KMS-11 (cell line): ENCODE measurements at regions not wholly inside any gene's neighbourhood (a gene's known extent, or its start where the extent isn't known, plus 50 kb on each side); places are given as distances from the start of the nearest gene placed in this dataset.

Experiments used
- H2AFZ ChIP-seq: fragments of 200-600 bp; sonication (generic); 2 replicates; pipeline ENCODE4 v1.6.1; 2016; ENCODE audit warnings: antibody characterized with exemption, mixed run types, low read depth
- H3K27ac ChIP-seq: fragments of 200-600 bp; sonication (generic); 2 replicates; pipeline ENCODE4 v1.6.1; 2016; ENCODE audit warnings: mild to moderate bottlenecking, mixed run types
- H3K27me3 ChIP-seq: fragments of 200-600 bp; sonication (generic); 2 replicates; pipeline ENCODE4 v1.6.1; 2017; ENCODE audit warnings: mild to moderate bottlenecking, low read depth, mixed run types, moderate library complexity; ENCODE audit not compliant: insufficient read depth
- H3K36me3 ChIP-seq: fragments of 200-600 bp; sonication (generic); 2 replicates; pipeline ENCODE4 v1.6.1; 2017; ENCODE audit warnings: mild to moderate bottlenecking, mixed run types; ENCODE audit not compliant: insufficient read depth
- H3K4me1 ChIP-seq: fragments of 200-600 bp; sonication (generic); 2 replicates; pipeline ENCODE4 v1.6.1; 2016; ENCODE audit warnings: mild to moderate bottlenecking, low read depth, mixed run types; ENCODE audit not compliant: poor library complexity, severe bottlenecking
- H3K4me2 ChIP-seq: fragments of 200-600 bp; sonication (generic); 2 replicates; pipeline ENCODE4 v1.7.0; 2016; ENCODE audit warnings: mild to moderate bottlenecking, mixed run types
- H3K4me3 ChIP-seq: fragments of 200-600 bp; sonication (generic); IDR thresholded peaks from 2 replicates; pipeline ENCODE4 v1.6.1; 2017; ENCODE audit warnings: low read depth, low read length, mixed read lengths; ENCODE audit not compliant: insufficient read depth
- H3K79me2 ChIP-seq: fragments of 200-600 bp; sonication (generic); 2 replicates; pipeline ENCODE4 v1.6.1; 2016; ENCODE audit warnings: low read depth, mixed run types; ENCODE audit not compliant: insufficient read depth
- H3K9ac ChIP-seq: fragments of 200-600 bp; sonication (generic); 2 replicates; pipeline ENCODE4 v1.6.1; 2016; ENCODE audit warnings: mild to moderate bottlenecking, mixed run types
- H4K20me1 ChIP-seq: fragments of 200-600 bp; sonication (generic); 2 replicates; pipeline ENCODE4 v1.6.1; 2016; ENCODE audit warnings: mild to moderate bottlenecking, mixed run types; ENCODE audit not compliant: insufficient read depth
- TF ChIP-seq, protein P1 (sequence below): fragments of 200-600 bp; sonication (generic); conservative IDR thresholded peaks from 2 replicates; pipeline ENCODE4 v1.6.1; 2017; ENCODE audit warnings: low read depth, mild to moderate bottlenecking, antibody characterized with exemption, low read length, moderate library complexity, mixed read lengths

DNA sequence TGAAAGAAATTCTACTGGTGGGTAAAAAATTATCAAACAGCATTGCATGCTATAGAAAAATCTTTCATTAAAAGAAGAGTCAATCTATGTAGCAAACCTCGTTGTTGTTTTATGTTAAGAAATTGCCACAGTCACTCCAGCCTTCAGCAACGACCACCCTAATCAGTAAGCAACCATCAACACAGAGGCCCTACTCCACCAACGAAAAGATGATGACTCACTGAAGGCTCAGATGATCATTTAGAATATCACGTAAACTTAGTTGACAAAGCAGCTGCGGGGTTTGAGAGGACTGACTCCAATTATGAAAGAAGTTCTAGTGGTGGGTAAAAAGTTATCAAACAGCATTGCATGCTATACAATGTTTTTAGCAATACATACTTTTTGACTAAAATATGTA is 242.6 kb downstream of the DRD1 start:
- no peak overlapping the region for H3K27ac ChIP-seq
- H3K27me3 ChIP-seq = no peaks in the 10 kb centered on the region
- no peak overlapping the region for H3K9ac ChIP-seq
- no peaks in the 10 kb centered on the region for H3K79me2 ChIP-seq
- no peaks in the 10 kb centered on the region for H4K20me1 ChIP-seq
- H3K4me1 ChIP-seq = no peaks in the 10 kb centered on the region
- TF ChIP-seq, protein P1, sequence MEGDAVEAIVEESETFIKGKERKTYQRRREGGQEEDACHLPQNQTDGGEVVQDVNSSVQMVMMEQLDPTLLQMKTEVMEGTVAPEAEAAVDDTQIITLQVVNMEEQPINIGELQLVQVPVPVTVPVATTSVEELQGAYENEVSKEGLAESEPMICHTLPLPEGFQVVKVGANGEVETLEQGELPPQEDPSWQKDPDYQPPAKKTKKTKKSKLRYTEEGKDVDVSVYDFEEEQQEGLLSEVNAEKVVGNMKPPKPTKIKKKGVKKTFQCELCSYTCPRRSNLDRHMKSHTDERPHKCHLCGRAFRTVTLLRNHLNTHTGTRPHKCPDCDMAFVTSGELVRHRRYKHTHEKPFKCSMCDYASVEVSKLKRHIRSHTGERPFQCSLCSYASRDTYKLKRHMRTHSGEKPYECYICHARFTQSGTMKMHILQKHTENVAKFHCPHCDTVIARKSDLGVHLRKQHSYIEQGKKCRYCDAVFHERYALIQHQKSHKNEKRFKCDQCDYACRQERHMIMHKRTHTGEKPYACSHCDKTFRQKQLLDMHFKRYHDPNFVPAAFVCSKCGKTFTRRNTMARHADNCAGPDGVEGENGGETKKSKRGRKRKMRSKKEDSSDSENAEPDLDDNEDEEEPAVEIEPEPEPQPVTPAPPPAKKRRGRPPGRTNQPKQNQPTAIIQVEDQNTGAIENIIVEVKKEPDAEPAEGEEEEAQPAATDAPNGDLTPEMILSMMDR = no peak
- no peak overlapping the region for H3K4me2 ChIP-seq
- no peak overlapping the region for H3K4me3 ChIP-seq
- no peaks in the 10 kb centered on the region for H3K36me3 ChIP-seq
- no peak overlapping the region for H2AFZ ChIP-seq

DNA sequence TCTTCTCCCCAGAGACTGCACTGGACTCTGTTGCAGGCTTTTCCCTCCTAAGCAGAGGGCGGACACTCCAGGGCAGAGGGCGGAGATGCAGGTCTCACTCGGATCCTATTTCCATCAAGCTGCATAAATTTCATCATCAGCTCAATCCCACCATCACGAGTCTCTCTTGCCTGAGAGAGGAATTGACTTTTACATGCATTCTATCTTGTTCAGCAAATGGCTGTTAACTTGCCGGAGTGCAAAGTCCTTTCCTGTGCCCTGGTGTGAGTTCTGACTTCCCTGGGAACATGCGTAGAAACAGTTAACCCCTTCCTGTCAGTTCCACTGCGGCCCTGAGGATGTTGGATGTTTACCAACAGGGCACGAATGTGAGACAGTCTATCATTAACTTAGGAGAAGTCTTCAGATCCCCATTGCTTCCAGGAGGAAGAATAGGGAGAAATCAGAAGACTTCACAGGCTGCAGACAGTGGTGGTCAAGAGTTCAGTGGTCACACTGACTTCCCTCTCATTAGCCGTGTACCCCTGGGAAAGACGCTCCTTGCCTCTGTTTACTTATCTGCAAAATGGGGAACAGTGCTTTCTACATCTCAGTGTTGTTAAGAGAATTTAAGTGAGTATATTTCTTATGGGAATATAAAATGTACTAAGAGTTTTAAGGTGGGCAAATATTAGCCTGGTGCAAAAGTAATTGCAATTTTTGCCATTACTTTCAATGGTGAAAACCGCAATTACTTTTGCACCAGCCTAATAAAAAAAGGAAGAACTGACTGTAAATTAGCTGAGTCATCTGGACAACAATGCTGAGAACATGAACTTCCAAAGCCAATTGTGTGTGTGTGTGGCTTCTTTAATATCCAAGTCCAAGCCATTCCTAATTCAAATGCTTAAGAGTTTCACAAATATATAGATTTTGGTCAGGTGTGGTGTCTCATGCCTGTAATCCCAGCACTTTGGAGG is 248.0 kb downstream of the DRD1 start:
- Histone ChIP-seq H3K4me1 (no peaks in the 10 kb centered on the region), H4K20me1 (no peaks in the 10 kb centered on the region), H3K9ac (no peak overlapping the region), H3K27ac (no peak overlapping the region), H2AFZ (no peak overlapping the region), H3K4me2 (no peak overlapping the region), H3K79me2 (no peaks in the 10 kb centered on the region), H3K27me3 (no peaks in the 10 kb centered on the region), H3K4me3 (no peak overlapping the region), H3K36me3 (no peaks in the 10 kb centered on the region)
- TF ChIP-seq, protein P1 = no peak

DNA sequence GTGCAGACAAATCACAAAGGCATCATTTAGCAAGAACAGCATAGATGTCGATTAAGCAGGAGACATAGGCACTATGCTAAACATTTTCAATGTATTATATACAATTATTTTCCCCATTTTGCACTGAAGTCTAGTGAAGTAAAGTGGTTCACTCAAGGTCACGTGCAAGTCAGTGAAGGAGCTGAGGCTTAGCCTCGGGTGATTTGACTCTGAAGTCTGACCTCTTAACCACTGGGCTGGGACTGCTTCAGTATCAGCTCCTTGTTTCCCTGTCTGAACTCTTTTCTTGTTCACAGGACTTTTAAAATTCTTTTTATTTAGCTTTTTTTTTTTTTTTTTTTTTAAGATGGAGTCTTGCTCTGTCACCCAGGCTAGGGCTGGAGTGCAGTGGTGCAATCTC is 262.7 kb downstream of the DRD1 start:
- H3K9ac ChIP-seq = no peak overlapping the region
- no peak overlapping the region for H3K27ac ChIP-seq
- no peaks in the 10 kb centered on the region for H4K20me1 ChIP-seq
- H2AFZ ChIP-seq = no peak overlapping the region
- TF ChIP-seq, protein P1 = no peak
- H3K4me3 ChIP-seq = no peak overlapping the region
- no peaks in the 10 kb centered on the region for H3K79me2 ChIP-seq
- no peaks in the 10 kb centered on the region for H3K36me3 ChIP-seq
- no peaks in the 10 kb centered on the region for H3K27me3 ChIP-seq
- H3K4me2 ChIP-seq = no peak overlapping the region
- H3K4me1 ChIP-seq = no peaks in the 10 kb centered on the region

DNA sequence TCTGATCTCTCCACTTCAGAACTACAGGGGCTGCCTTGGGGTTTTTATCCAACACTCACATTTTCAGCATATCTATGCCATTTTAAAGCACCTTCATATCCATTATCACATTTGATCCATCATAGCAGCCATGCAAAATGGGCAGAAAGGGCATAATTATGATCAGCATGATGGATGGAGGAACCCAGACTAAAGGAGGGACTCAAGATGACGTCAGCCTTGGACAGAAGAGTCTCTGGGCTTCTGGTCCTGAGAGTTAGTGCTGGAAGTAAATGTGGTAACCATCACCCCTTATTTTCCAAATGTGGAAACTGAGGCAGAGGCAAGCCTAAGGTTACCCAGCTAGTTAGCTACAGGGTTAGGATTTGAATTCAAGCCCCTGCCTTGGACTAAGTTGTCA is 273.1 kb downstream of the DRD1 start:
- Histone ChIP-seq H3K27me3 (no peaks in the 10 kb centered on the region), H2AFZ (no peak overlapping the region), H4K20me1 (no peaks in the 10 kb centered on the region), H3K4me1 (no peaks in the 10 kb centered on the region), H3K79me2 (no peaks in the 10 kb centered on the region), H3K4me3 (no peak overlapping the region), H3K9ac (no peak overlapping the region), H3K4me2 (no peak overlapping the region), H3K27ac (no peak overlapping the region), H3K36me3 (no peaks in the 10 kb centered on the region)
- TF ChIP-seq, protein P1 = no peak
